Progenitor cell of endocrine pancreas (in vitro differentiated cells): ENCODE measurements at regions not wholly inside any gene's neighbourhood (a gene's known extent, or its start where the extent isn't known, plus 50 kb on each side); places are given as distances from the start of the nearest gene placed in this dataset.

Source experiments
- DNase-seq: peaks from one replicate; pipeline ENCODE4 v3.0.0; 2021; ENCODE audit warnings: low spot score; ENCODE audit not compliant: unreplicated experiment
- H3K27ac Mint-ChIP-seq: 2 replicates; pipeline ENCODE4 v1.8.0; 2021; ENCODE audit warnings: mild to moderate bottlenecking, moderate library complexity, mixed read lengths
- H3K27me3 Mint-ChIP-seq: 2 replicates; pipeline ENCODE4 v1.8.0; 2021; ENCODE audit warnings: mixed read lengths
- H3K36me3 Mint-ChIP-seq: 2 replicates; pipeline ENCODE4 v1.8.0; 2022; ENCODE audit warnings: mixed read lengths; ENCODE audit not compliant: insufficient read depth
- H3K4me1 Mint-ChIP-seq: 2 replicates; pipeline ENCODE4 v1.8.0; 2021; ENCODE audit warnings: low read depth, mixed read lengths
- H3K4me3 Mint-ChIP-seq: 2 replicates; pipeline ENCODE4 v1.8.0; 2021; ENCODE audit warnings: low read depth, mild to moderate bottlenecking, moderate library complexity, mixed read lengths
- H3K9me3 Mint-ChIP-seq: 2 replicates; pipeline ENCODE4 v1.8.0; 2021; ENCODE audit warnings: low read depth, mixed read lengths
- TF ChIP-seq, protein P1 (sequence below): fragments of 200-600 bp; sonication (generic); IDR thresholded peaks from one replicate; pipeline ENCODE4 v1.5.0; 2021; ENCODE audit warnings: antibody characterized with exemption, mild to moderate bottlenecking; ENCODE audit not compliant: unreplicated experiment

DNA sequence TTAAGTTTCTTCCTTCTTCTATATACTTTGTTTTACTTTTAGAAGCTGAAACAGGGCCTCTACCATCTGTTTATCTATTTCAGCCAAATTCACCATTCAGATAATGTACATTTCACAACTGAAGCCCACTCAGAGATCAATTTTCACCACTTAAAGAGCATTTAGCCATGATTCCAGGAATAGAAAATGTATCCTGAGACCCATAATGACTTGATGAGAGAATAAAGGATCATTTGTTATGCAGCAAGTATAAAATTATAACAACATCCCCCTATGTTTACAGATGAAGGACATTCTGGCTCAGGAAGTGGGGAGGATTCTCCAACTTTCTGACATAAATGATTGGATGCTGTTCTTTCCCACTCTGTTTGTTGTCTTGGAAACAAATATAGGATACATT lies 962.1 kb upstream of the EEF2KMT start:
- H3K36me3 Mint-ChIP-seq = no peaks in the 10 kb centered on the region
- no peaks in the 10 kb centered on the region for H3K9me3 Mint-ChIP-seq
- no peak overlapping the region for H3K4me3 Mint-ChIP-seq
- H3K27ac Mint-ChIP-seq = no peak overlapping the region
- no peak for DNase-seq
- H3K27me3 Mint-ChIP-seq = peaks cover 16% of the 10 kb centered on the region
- TF ChIP-seq, protein P1, sequence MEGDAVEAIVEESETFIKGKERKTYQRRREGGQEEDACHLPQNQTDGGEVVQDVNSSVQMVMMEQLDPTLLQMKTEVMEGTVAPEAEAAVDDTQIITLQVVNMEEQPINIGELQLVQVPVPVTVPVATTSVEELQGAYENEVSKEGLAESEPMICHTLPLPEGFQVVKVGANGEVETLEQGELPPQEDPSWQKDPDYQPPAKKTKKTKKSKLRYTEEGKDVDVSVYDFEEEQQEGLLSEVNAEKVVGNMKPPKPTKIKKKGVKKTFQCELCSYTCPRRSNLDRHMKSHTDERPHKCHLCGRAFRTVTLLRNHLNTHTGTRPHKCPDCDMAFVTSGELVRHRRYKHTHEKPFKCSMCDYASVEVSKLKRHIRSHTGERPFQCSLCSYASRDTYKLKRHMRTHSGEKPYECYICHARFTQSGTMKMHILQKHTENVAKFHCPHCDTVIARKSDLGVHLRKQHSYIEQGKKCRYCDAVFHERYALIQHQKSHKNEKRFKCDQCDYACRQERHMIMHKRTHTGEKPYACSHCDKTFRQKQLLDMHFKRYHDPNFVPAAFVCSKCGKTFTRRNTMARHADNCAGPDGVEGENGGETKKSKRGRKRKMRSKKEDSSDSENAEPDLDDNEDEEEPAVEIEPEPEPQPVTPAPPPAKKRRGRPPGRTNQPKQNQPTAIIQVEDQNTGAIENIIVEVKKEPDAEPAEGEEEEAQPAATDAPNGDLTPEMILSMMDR = no peak
- H3K4me1 Mint-ChIP-seq = peaks cover 1% of the 10 kb centered on the region

GRCh38 chr16:6057821-6058220 lies 960.2 kb upstream of the EEF2KMT start:
- H3K27me3 Mint-ChIP-seq = peaks cover 16% of the 10 kb centered on the region
- TF ChIP-seq, protein P1 = no peak
- no peak overlapping the region for H3K4me3 Mint-ChIP-seq
- DNase-seq = no peak
- no peaks in the 10 kb centered on the region for H3K4me1 Mint-ChIP-seq
- no peaks in the 10 kb centered on the region for H3K36me3 Mint-ChIP-seq
- no peaks in the 10 kb centered on the region for H3K9me3 Mint-ChIP-seq
- H3K27ac Mint-ChIP-seq = no peak overlapping the region

GRCh38 chr16:6048017-6048416 lies 950.4 kb upstream of the EEF2KMT start:
- no peak overlapping the region for H3K4me3 Mint-ChIP-seq
- no peak for DNase-seq
- peaks cover 3% of the 10 kb centered on the region for H3K9me3 Mint-ChIP-seq
- H3K36me3 Mint-ChIP-seq = no peaks in the 10 kb centered on the region
- no peak overlapping the region for H3K27ac Mint-ChIP-seq
- TF ChIP-seq, protein P1 = no peak
- peaks cover 26% of the 10 kb centered on the region for H3K27me3 Mint-ChIP-seq
- H3K4me1 Mint-ChIP-seq = peaks cover 10% of the 10 kb centered on the region

GRCh38 chr16:6047325-6047724 lies 949.7 kb upstream of the EEF2KMT start:
- H3K36me3 Mint-ChIP-seq = no peaks in the 10 kb centered on the region
- no peak for DNase-seq
- H3K27me3 Mint-ChIP-seq = peaks cover 31% of the 10 kb centered on the region
- no peak overlapping the region for H3K4me3 Mint-ChIP-seq
- no peak overlapping the region for H3K27ac Mint-ChIP-seq
- H3K4me1 Mint-ChIP-seq = peaks cover 10% of the 10 kb centered on the region
- H3K9me3 Mint-ChIP-seq = peaks cover 3% of the 10 kb centered on the region
- TF ChIP-seq, protein P1 = no peak

DNA sequence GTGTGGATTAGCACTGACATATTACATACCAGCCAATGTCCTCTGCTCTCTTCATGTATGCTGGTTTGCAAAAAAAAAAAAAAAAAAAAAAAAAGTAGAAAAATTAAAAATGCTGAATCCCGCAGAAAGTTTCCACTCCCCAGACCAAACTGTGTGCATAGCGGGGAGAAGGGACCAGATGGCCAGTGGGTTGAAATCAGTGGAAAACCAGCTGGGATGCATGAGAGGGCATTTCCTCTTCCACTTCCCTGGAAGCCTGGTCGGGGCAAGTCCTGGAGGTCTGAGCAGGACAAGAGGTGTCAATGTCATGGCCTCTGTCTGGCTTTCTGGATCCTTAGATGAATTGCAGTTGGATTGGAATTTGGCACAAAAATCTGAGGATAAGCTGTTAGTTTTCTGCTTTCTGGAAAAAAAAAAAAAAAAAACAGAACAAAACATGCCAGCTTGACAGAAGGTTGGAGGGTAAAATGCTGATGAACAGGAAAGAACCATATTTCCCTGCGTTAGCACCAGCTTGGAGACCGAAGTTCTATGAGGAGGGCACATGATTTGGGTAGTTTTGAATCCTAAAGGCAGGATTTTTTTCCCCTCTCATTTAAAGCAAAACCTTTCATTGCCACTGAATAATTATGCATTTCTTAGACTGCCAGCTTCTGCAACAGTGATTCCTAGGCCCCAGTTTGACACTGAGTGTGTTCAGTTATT lies 941.5 kb upstream of the EEF2KMT start:
- no peaks in the 10 kb centered on the region for H3K4me1 Mint-ChIP-seq
- H3K9me3 Mint-ChIP-seq = no peaks in the 10 kb centered on the region
- no peak overlapping the region for H3K4me3 Mint-ChIP-seq
- H3K36me3 Mint-ChIP-seq = no peaks in the 10 kb centered on the region
- H3K27ac Mint-ChIP-seq = no peak overlapping the region
- peaks cover 11% of the 10 kb centered on the region for H3K27me3 Mint-ChIP-seq
- TF ChIP-seq, protein P1 = no peak
- no peak for DNase-seq
